Stimulated activated CD4-positive, alpha-beta T cell treated with anti-CD3 and anti-CD28 coated beads, Interleukin-12 subunit alpha, Interleukin-12 subunit beta, amount 100 ng/mL, for 48 hours (primary cell): ENCODE measurements at regions not wholly inside any gene's neighbourhood (a gene's known extent, or its start where the extent isn't known, plus 50 kb on each side); places are given as distances from the start of the nearest gene placed in this dataset.
A peak's percentile ranks its signal among the peaks of the same experiment; 100 is the strongest.

Source experiments
- DNase-seq, 3 donors: peaks; one replicate each; pipeline ENCODE4 v3.0.0-alpha.2; 2020; ENCODE audit warnings: low read depth in 2 of 3, low spot score in 1 of 3

GRCh38 chr3:187899246-187899645 lies 154.0 kb upstream of the BCL6 start:
- DNase-seq: no peak

GRCh38 chr3:187900993-187901755 lies 155.9 kb upstream of the BCL6 start:
- no peak for DNase-seq

- DNase-seq: no peak
Observed at GRCh38 chr3:187902041-187902471, 156.8 kb upstream of the BCL6 start.

GRCh38 chr3:187902936-187903335 lies 157.7 kb upstream of the BCL6 start:
- no peak for DNase-seq

GRCh38 chr3:187903697-187904096 lies 158.4 kb upstream of the BCL6 start:
- no peak for DNase-seq

- no peak for DNase-seq
Observed at GRCh38 chr3:187906416-187906815, 161.1 kb upstream of the BCL6 start.

- DNase-seq: no peak
Observed at GRCh38 chr3:187906920-187907319, 161.7 kb upstream of the BCL6 start.

GRCh38 chr3:187909866-187910265 lies 164.6 kb upstream of the BCL6 start:
- no peak for DNase-seq

- DNase-seq: no peak
Observed at GRCh38 chr3:187912007-187912406, 166.7 kb upstream of the BCL6 start.

- no peak for DNase-seq
Observed at GRCh38 chr3:187913617-187914033, 168.4 kb upstream of the BCL6 start.

GRCh38 chr3:187914231-187914630 lies 169.0 kb upstream of the BCL6 start:
- DNase-seq: no peak

- DNase-seq: no peak
Observed at GRCh38 chr3:187916072-187916471, 170.8 kb upstream of the BCL6 start.

GRCh38 chr3:187918081-187918644 lies 172.9 kb upstream of the BCL6 start:
- no peak for DNase-seq

GRCh38 chr3:187919048-187919447 lies 173.8 kb upstream of the BCL6 start:
- peak; percentile 40 to 50 (median 48) for DNase-seq

- DNase-seq: peak in 1 of 3 donors; percentile 27
Observed at GRCh38 chr3:187919544-187919943, 174.3 kb upstream of the BCL6 start.

GRCh38 chr3:187920030-187920429 lies 174.8 kb upstream of the BCL6 start:
- no peak for DNase-seq

- DNase-seq: no peak
Observed at GRCh38 chr3:187920913-187921312, 175.6 kb upstream of the BCL6 start.

- no peak for DNase-seq
Observed at GRCh38 chr3:187921391-187922074, 176.3 kb upstream of the BCL6 start.

GRCh38 chr3:187922704-187923416 lies 177.6 kb upstream of the BCL6 start:
- DNase-seq: peak in 1 of 3 donors; percentile 27

GRCh38 chr3:187924651-187925050 lies 179.4 kb upstream of the BCL6 start:
- no peak for DNase-seq

GRCh38 chr3:187925326-187925725 lies 180.1 kb upstream of the BCL6 start:
- DNase-seq: no peak

- no peak for DNase-seq
Observed at GRCh38 chr3:187926620-187927019, 181.4 kb upstream of the BCL6 start.
